GM21381 (cell line): ENCODE measurements at regions not wholly inside any gene's neighbourhood (a gene's known extent, or its start where the extent isn't known, plus 50 kb on each side); places are given as distances from the start of the nearest gene placed in this dataset.
"Not testable (repeated sequence)": the region's sequence is repeated elsewhere in the genome, so short reads cannot be mapped to it uniquely, and the experiment has no call there.

Experiments used
- ATAC-seq: cut with Tn5 transposase; IDR thresholded peaks from one replicate; pipeline ENCODE4 v1.9.1; 2021; ENCODE audit warnings: mild to moderate bottlenecking, moderate library complexity; ENCODE audit not compliant: unreplicated experiment

DNA sequence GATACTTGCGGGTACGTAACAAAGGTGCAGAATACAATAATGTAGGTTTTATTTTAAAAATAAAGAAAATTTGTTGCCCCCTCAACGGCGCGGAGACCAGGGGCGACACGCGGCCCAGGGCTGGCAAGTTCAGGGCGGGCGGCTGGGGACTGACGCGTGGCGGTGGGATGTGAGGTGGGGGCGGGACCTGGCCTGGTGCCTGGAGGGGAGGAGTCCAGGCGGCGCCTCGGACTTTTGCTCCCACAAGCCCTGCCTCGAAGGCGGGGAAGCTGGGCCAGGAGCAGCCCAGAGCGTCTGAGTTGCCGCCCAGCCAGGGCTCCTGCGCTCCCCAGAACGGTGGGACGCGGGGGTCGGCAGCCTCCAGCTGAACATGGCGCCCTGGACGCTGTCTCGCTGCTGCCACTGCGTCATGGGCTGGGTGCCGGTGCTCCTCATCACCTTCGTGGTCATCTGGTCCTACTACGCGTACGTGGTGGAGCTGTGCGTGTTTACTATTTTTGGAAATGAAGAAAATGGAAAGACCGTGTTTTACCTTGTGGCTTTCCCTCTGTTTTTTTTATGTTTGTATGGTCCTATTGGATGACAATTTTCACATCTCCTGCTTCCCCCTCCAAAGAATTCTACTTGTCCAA is 1122.8 kb upstream of the ATXN8OS start:
- ATAC-seq = no peak

DNA sequence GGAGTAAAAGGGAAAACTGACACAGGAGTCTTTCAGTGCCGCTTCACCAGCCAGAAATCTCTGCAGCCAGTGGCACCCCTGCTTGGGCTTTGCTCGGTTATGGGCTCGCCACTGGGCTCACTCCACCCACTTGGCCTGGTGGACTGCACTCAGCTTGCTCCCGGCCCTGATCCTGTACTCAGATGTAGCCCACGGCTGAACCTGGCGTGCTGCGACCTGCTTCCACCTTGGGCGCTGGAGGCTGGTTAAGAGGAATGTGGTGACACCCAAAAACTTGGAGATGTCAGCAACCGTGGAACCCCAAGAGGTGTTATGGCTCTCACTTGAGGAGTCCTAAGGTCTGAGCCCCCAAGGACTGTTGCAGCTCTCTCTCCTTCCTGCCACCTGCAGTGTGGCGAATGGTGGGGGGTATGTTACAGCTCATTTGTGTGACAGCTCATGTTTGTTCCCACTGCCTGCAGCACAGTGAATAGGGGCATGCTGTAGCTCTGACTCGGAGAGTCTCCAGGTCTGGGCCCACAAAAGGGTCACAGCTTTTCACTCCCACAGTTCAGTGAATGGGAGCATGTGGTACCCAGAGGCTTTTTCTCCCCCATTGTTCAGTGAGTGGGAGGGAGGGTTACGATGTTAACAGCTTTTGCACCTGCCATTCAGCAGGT is 1124.5 kb upstream of the ATXN8OS start:
- no peak for ATAC-seq

DNA sequence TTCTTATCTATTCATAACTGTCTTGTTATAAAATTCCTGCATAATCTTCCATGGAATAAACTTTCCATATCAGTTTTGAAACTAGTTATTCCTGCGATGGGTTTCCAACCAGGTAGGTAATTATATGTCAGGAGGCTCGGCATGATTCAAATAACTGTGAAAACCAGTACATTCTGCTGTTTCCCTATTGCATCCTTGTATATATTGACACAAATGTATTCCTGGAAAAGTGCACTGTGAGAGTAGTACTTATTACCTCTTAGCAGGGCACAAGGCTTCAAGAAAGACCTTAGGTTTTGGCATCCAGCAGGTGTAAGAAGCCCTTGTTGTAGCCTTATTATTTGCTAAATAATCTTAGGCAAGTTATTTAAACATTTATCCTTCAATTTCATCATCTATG is 1131.3 kb upstream of the ATXN8OS start:
- no peak for ATAC-seq

DNA sequence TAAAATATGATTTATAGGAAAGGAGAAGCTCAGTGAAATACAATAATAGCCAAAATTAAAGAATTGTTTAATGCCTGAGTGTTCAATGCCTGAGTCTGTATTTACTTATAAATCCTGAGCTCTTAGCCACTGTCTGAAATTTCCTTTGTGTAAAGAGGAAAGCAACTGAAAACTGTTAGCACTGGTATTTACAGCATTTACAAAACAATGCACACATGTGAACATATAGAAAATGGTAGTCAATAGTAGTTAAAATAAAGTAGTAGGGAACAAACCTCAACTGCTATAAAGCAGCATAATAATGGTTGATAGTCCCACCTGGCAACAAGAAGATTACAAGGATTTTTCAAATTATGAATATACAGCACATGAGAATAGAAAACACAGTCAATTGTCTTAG is 1137.1 kb upstream of the ATXN8OS start:
- no peak for ATAC-seq

DNA sequence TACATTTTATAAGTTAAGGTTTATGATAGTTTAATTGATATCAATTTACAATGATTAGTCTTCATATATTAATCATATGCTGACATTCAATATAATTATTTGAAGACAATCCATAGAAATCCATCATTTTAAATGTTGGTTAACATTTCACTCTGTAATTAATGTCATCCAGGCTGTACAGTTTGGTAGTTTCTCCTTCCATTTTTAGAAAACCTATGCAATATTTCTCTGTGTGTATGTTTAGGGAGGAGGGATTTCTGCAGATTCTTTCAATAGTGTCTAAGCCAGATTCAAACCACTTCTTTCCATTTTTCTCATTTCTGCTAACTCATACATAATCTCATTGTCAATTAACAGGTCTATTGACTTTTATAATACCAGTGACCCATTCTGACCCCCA is 1159.0 kb upstream of the ATXN8OS start:
- ATAC-seq = no peak

DNA sequence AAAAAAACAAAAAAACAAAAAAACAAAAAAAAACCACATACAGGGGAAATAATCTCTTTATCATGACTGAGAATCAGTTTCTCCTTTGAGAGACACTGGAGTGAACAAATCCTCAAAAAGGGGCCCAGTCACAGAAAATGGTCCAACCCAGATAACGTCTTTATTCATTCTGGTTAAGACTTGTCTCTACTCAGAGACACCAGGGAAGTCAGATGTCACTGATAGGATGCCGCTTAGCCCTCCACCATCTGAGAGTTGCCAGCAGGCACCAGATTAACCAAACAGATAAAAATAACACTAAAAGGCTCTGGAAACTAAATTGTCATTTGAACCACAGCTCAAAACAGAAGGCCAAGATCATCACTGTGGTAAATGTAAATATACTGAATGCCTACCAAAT is 1163.4 kb upstream of the ATXN8OS start:
- ATAC-seq = no peak

DNA sequence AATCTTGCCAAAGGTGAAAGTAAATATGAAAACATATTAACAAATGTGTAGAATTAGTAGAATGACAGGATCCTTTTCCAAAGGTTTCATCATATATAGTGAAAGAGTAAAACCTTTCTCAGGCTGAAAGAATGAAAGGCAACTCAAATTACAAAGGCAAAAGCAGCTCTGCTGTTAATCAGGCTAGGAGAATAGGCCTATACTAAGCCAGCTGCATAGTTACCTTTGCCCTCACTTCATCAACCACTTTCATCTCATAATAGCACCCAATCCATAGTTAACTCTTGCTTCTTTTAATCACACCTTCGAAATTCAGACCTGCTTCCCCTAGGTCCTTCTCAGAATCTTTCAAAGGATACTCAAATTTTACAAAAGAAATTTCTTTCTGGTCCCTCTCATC is 1167.6 kb upstream of the ATXN8OS start:
- ATAC-seq = no peak

DNA sequence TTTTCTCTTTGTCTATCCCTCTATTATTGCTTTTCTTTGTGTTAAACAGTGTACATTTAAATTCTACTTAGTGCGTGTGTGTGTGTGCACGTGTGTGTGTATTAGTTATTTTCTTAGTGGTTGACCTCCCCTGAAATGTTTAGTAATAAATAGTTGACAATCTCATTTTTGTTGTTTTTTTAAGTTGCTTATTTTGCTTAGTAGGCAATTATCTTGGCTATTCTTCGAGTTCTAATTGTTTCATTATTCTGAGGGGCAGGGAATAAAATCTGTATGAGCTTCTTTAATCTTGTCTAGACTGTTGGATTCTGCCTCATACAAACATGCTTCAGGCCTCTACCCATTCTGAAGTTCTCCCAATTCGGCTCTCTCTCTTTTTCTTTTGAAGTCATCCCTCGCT is 1169.0 kb upstream of the ATXN8OS start:
- ATAC-seq = no peak

DNA sequence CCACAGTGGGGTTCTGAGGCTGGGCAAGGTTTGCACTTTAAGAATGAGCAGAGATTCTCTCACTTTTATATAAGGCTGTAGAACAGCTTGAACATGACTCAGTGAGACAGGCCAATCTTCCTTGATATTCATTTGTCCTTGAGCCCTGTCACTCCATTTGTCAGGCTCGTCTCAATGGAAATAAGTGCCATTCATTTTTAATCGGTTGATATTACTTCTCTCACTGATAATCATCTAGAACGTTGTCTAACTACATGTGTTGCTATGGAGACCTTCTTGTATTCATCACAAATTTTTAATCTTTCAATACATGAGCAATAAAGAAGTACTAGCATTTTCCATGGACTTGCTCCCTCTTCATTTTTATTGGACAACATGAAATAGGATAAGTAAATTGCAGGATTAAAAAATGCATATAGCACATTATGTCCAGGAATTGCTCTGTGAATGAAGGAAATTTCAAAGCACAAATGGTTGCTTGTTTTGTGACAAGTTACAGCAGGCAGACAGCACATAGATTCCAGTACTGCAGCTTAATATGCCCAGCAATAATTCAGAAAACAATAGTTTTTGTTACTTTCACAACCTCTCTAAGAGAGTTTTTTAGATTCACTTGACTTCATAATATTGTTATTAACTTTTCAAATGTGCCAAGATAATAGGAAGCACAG is 1178.4 kb upstream of the ATXN8OS start:
- no peak for ATAC-seq

DNA sequence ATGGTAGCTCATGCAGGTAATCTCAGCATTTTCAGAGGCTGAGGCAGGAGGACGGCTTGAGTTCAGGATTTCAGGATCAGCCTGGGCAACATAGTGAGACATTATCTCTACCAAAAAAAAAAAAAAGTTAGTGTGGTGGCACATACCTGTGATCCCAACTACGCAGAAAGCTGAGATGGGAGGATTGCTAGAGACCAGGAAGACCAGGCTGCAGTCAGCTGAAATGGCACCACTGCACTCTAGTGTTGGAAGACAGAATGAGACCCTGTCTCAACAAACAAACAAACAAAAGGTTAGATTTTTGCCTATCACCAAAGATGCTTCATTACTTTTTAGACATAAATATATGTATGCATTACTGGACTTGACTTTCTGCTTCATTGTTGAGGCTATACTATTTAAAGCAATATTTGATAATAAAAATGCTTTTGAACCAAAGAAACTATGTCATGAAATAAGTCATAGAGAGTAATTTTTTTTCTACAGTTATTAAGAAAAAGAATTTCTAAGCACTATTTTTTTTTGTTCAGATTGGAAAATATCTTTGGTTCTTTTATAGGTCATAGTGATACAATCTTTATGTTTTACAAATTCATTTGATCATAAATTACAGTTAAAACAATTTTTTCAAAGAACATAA is 1180.1 kb upstream of the ATXN8OS start:
- no peak for ATAC-seq

DNA sequence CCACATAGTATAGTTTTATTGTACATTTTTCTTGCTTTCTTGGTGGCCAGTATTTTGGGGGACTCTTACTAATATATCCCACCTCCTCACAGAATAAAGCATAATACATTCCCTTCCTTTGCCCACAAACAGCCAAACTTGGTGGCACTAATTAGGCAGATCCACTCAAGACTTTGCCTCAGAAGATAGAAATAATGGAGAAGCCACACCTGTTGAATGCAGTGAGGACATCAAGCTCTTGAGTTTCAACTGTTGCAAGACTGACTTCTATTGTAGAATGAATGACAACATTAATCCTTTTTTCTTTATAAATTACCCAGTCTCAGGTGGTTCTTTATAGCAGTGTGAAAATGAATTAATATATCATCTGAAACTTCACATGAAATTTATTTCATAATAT is 1183.6 kb upstream of the ATXN8OS start:
- ATAC-seq = no peak

DNA sequence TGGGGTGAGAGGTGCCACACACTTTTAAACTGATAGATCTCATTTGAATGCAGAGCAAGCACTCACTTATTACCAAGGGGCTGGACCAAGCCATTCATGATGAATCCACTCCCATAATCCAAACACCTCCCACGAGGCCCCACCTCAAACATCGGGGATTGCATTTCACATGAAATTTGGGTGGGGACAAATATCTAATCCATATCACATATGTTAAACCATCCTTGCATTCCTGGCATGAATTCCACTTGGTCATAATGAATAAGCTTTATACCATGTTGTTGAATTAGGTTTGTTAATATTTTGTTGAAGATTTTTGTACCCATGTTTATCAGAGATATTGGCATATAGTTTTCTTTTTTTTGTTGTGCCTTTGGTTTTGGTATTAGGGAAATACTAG is 1198.7 kb upstream of the ATXN8OS start:
- ATAC-seq = no peak

DNA sequence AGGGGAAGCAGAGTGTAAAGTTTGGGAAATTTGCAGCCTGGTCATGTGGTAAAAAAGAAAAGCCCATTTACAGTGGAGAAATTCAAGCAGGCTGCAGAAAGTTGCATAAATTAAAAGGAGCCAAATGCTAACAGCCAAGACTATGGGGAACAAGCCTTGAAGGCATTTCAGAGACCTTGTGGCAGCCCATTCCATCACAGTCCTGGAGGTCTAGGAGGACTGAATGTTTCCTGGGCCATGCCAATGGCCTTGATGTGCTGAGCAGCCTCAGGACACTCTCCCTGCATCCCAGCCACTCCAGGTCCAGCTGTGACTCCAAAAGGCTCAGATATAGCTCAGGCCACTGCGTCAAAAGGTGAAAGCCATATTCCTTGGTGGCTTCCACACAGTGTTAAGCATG is 1202.4 kb upstream of the ATXN8OS start:
- ATAC-seq = no peak

DNA sequence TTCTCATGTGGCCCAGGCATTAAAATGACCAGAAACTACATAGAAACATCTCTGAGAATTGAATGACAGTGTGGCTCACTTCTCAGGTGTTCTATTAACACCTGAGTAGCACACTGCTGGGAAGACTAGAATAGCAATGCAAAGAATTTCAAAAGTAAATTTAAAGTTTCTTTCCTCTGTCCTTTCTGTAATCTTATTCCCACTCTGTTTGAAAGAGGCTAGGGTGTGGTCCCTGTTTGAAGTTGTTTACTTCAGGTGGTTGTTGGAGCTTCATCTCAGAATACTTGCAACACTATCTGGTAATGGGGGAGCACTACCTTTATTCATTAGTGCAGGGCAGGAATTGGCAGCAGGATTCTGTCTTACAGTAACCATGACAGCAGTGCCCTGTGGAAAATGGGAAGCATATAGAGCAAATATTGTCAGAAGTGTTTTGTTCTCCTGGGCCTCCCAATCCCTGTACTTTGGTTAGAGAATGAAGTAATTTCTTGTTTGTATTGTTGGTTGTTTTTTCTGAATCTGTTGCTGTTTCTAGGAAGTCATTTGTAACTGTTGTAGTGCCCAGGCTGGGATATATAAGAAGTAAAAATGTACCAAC is 1210.2 kb upstream of the ATXN8OS start:
- no peak for ATAC-seq

DNA sequence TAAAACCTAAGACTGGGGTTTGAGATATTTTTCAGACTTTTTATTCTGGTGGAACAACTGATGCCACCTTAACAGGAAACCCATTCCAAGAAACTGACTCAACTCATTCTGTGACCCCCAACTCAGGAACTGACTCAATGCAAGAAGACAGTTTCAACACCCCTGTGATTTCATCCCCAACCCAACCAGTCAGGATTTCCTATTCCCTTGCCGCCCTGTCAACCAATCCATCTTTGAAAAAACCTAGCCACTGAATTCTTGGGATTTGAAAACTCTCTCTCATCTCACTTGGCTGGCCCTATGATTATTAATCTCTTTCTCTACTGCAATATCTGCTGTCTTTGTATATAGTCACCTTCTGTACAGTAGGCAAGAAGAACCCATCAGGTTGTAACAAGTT is 1211.9 kb upstream of the ATXN8OS start:
- no peak for ATAC-seq

DNA sequence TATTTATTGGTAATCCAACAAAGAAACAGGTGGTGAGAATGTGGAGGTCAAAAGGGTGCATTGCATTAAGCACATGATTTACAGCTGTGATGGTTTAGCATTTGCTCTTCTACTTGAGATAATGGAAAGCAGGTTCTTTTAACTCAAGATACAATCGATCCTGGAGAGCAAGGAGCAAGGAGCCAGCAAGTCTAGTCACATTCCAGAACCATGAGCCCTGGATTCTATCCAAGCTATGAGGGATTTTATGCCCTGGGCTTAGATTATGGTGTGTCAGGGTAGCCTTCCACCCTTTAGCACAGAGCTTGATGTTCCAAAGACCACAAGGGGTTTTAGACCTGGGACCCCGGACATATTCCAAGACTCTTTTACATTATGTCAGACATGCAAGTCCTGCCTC is 1213.9 kb upstream of the ATXN8OS start:
- ATAC-seq = not testable (repeated sequence)

DNA sequence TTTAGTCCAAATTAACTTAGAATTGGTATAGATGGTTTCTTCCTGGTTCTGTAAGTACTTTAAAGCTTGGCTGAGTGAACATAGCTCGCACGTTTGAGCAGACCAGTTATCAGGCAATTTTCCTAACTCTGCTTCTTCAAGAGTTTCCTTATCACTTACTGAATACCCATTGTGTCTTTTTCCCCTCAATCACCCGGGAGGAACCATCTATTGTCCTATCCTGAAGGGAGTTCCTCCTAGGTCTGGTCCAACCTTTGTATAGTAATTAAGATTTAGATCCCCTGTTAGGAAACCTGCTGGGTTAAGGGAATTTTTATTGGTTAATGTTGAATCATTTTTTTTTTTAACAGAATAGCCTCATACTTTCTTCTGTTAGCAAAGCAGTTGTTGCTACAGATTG is 1215.0 kb upstream of the ATXN8OS start:
- not testable (repeated sequence) for ATAC-seq

DNA sequence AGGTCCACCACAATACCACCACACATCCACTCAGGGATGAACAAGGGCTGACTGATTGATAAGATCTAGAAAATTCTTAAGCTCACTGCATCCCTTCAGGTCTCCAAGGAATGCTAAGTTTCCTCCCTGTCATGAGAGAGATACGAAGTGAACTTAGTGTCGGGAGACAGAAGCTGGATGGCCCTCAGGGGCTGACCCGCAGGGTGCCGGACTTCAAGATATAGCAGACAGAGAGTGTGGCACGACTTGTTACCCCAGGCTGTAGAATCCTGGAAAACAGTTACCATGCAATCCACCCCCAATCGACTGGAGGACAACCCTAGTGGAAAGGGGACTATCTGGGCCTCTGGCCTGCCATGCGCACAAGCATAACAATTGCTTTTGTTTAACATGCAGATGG is 1217.5 kb upstream of the ATXN8OS start:
- not testable (repeated sequence) for ATAC-seq

DNA sequence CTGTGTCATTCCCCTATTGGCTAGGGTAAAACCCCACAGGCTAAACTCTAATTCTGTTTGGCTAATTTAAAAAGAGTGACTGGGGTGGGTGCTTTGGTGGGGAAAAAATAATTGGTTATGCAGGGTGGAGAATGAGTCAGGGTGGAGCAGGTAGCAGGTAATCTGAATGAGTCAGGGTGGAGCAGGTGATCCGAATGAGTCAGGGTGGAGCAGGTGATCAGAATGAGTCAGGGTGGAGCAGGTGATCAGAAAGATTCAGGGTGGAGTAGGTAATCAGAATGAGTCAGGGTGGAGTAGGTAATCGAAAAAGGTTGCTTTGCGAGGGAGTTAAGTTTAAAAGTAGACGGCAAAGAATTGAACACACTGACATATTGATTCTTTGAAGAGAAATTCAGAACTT is 1218.8 kb upstream of the ATXN8OS start:
- no peak for ATAC-seq

DNA sequence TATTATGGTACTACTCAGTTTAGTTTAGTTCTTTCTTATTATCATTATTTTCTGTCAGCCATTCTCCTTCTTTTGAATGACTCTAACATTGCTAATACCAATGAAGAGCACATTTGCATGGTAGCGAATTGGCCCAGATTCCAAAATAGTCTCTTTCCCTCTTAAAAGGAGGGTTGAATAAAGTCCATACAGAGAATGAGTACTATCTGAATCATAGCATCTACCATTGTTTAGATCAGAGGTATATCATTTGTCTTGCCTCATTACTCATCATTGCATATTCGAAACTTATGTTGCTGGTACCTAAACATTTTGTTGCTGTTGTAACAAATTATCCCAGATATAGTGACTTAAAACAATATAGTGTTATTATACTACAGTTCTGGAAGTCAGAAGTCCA is 1235.3 kb upstream of the ATXN8OS start:
- ATAC-seq = no peak

DNA sequence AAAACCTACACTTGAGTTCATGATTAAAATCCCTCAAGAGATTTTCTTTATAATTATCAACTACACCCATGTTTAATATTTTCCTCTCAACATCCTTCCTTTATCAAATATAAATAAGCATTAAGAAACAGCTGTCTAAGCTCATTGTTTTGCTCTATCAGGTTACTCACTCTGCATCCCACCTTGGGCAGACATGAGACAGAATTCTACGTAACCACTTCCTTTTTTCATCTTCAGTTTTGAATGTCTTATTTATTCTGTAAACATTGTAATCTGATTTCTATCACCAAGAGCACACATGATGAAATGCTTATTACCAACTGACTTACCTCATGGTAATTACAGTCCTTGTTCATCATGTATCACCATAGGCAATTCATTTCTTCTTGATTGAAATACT is 1256.6 kb upstream of the ATXN8OS start:
- ATAC-seq = no peak

DNA sequence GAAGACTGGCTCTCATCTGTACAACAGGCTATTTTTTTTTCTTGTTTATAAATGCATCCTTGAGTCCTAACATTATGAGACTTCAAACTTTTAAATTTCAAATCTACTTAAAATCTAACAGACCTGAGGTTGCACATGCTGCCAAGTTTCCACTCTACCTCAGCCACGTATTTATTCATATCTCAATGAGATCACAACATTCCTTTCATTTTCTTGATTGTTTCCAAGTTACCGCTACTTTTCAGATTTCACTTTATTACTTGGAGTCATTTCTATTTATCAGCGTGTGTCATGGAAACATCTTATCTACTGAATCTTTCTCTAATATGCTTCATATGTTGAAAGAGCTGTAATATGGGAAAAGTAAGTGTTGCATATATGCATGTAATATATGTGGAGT is 1257.5 kb upstream of the ATXN8OS start:
- no peak for ATAC-seq
